ENCODE measurements at regions not wholly inside any gene's neighbourhood (a gene's known extent, or its start where the extent isn't known, plus 50 kb on each side); places are given as distances from the start of the nearest gene placed in this dataset.

DNA sequence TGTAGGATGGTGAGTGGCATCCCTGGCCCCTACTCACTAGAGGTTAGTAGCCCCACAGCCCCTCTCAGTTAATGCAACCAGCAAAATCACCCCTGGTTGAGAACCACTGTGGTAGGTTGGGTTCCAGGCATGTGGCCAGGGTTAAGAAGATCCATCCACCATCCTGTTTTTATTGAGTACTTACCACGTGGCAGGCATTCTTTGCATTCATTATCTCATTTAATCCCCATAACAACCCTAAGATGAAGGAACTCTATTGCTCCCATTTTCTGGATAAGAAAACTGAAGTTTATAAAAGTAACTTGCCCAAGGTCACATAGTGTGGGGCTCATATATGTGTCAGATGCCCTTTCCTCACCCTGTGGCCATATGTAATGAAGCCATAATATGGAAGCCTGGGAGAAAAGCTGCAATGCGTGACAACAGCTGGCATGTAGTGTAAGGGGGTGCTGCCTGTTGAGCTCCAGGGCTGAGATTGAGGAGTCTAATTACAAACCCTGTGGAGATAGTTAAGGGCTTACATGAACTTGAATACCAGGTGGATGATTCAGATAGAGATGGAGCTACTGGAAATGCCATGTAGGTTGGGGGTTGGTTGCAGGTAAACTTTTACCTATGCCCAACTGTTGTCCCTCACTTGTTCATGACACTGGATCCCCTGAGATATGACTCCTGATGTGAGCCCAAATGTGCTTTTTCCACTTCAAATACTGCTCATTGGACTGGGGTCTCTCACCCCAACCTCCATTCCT is 100.2 kb upstream of the PGRMC2 start:
- DNase-seq (ENCODE audit: low spot score) = no peak
- Mint-ChIP-seq H3K4me1 (peaks cover 20% of the 10 kb centered on the region), H3K9me3 (no peaks in the 10 kb centered on the region), H3K4me3 (no peak overlapping the region), H3K36me3 (no peaks in the 10 kb centered on the region), H3K27ac (no peak overlapping the region), H3K27me3 (ENCODE audit: low read depth) (no peaks in the 10 kb centered on the region)
- ChIA-PET POLR2A (no interaction called here), CTCF (no interaction called here)
- TF ChIP-seq EMX1 (CRISPR knock-in tag; IDR thresholded peaks at IDR 0.05) = no peak
- TF ChIP-seq, protein P1, sequence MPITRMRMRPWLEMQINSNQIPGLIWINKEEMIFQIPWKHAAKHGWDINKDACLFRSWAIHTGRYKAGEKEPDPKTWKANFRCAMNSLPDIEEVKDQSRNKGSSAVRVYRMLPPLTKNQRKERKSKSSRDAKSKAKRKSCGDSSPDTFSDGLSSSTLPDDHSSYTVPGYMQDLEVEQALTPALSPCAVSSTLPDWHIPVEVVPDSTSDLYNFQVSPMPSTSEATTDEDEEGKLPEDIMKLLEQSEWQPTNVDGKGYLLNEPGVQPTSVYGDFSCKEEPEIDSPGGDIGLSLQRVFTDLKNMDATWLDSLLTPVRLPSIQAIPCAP (CRISPR knock-in tag; IDR thresholded peaks at IDR 0.05) = no peak
- TF ChIP-seq HMGA2 (CRISPR knock-in tag; IDR thresholded peaks at IDR 0.05) = no peak
- no peak for TF ChIP-seq MYBL2 (CRISPR knock-in tag; IDR thresholded peaks at IDR 0.05)
- TF ChIP-seq, protein P2, sequence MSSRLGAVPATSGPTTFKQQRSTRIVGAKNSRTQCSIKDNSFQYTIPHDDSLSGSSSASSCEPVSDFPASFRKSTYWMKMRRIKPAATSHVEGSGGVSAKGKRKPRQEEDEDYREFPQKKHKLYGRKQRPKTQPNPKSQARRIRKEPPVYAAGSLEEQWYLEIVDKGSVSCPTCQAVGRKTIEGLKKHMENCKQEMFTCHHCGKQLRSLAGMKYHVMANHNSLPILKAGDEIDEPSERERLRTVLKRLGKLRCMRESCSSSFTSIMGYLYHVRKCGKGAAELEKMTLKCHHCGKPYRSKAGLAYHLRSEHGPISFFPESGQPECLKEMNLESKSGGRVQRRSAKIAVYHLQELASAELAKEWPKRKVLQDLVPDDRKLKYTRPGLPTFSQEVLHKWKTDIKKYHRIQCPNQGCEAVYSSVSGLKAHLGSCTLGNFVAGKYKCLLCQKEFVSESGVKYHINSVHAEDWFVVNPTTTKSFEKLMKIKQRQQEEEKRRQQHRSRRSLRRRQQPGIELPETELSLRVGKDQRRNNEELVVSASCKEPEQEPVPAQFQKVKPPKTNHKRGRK (CRISPR knock-in tag; IDR thresholded peaks at IDR 0.05; ENCODE audit: borderline replicate concordance) = no peak
- no peak for TF ChIP-seq ZNF263 (CRISPR knock-in tag; IDR thresholded peaks at IDR 0.05; ENCODE audit: low read depth)
- TF ChIP-seq, protein P3, sequence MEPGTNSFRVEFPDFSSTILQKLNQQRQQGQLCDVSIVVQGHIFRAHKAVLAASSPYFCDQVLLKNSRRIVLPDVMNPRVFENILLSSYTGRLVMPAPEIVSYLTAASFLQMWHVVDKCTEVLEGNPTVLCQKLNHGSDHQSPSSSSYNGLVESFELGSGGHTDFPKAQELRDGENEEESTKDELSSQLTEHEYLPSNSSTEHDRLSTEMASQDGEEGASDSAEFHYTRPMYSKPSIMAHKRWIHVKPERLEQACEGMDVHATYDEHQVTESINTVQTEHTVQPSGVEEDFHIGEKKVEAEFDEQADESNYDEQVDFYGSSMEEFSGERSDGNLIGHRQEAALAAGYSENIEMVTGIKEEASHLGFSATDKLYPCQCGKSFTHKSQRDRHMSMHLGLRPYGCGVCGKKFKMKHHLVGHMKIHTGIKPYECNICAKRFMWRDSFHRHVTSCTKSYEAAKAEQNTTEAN (CRISPR knock-in tag; IDR thresholded peaks at IDR 0.05) = no peak
- TF ChIP-seq ZNF396 (CRISPR knock-in tag; IDR thresholded peaks at IDR 0.05; ENCODE audit: borderline replicate concordance) = no peak
- TF ChIP-seq, protein P4, sequence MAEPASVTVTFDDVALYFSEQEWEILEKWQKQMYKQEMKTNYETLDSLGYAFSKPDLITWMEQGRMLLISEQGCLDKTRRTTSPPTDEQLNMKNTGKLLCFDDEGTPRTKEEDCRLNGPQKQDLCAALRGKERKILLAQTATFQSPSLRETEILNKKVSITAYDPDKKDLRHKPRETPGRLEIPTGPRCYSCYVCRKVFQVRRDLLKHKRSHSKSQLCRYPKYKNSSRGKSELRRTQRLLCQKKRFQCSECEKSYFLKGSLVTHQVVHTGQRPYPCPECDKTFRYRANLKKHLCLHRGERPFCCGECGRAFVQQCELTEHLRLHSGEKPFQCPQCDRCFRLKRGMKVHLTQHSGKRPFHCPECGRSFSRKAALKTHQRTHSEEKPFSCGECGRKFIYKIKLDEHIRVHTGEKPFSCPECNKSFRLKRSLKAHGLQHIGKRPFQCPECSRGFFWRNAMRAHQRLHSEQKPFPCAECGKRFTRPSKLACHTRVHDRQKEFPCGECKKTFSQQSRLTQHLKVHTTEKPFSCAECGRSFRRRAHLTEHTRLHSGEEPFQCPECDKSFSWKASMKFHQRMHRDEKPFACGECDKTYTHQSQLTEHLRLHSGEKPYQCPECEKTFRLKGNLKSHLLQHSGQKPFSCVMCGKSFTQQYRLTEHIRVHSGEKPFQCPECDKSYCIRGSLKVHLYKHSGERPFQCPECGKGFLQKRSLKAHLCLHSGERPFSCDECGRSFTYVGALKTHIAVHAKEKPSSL (CRISPR knock-in tag; conservative IDR thresholded peaks at IDR 0.05) = no peak
- no peak for TF ChIP-seq NR2C2 (CRISPR knock-in tag; IDR thresholded peaks at IDR 0.05)
- no peak for TF ChIP-seq ZNF138 (CRISPR knock-in tag; conservative IDR thresholded peaks at IDR 0.05)
- no peak for TF ChIP-seq TCF7 (CRISPR knock-in tag; IDR thresholded peaks at IDR 0.05; ENCODE audit: low read depth)
- TF ChIP-seq, protein P5, sequence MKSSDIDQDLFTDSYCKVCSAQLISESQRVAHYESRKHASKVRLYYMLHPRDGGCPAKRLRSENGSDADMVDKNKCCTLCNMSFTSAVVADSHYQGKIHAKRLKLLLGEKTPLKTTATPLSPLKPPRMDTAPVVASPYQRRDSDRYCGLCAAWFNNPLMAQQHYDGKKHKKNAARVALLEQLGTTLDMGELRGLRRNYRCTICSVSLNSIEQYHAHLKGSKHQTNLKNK (CRISPR knock-in tag; IDR thresholded peaks at IDR 0.05) = no peak
- TF ChIP-seq, protein P6, sequence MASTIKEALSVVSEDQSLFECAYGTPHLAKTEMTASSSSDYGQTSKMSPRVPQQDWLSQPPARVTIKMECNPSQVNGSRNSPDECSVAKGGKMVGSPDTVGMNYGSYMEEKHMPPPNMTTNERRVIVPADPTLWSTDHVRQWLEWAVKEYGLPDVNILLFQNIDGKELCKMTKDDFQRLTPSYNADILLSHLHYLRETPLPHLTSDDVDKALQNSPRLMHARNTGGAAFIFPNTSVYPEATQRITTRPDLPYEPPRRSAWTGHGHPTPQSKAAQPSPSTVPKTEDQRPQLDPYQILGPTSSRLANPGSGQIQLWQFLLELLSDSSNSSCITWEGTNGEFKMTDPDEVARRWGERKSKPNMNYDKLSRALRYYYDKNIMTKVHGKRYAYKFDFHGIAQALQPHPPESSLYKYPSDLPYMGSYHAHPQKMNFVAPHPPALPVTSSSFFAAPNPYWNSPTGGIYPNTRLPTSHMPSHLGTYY (CRISPR knock-in tag; IDR thresholded peaks at IDR 0.05) = no peak
- no peak for TF ChIP-seq OVOL2 (CRISPR knock-in tag; IDR thresholded peaks at IDR 0.05; ENCODE audit: borderline replicate concordance)
- TF ChIP-seq, protein P7, sequence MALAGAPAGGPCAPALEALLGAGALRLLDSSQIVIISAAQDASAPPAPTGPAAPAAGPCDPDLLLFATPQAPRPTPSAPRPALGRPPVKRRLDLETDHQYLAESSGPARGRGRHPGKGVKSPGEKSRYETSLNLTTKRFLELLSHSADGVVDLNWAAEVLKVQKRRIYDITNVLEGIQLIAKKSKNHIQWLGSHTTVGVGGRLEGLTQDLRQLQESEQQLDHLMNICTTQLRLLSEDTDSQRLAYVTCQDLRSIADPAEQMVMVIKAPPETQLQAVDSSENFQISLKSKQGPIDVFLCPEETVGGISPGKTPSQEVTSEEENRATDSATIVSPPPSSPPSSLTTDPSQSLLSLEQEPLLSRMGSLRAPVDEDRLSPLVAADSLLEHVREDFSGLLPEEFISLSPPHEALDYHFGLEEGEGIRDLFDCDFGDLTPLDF (CRISPR knock-in tag; IDR thresholded peaks at IDR 0.05) = no peak
- no peak for TF ChIP-seq JAZF1 (CRISPR knock-in tag; IDR thresholded peaks at IDR 0.05)
- TF ChIP-seq ETV6 (CRISPR knock-in tag; IDR thresholded peaks at IDR 0.05) = no peak
- ATAC-seq = no peak
